ENCODE measurements at regions not wholly inside any gene's neighbourhood (a gene's known extent, or its start where the extent isn't known, plus 50 kb on each side); places are given as distances from the start of the nearest gene placed in this dataset.
"Not testable (repeated sequence)": the region's sequence is repeated elsewhere in the genome, so short reads cannot be mapped to it uniquely, and the experiment has no call there.

GRCh38 chr2:16726147-16726546, 60.5 kb upstream of the CYRIA start:
- no peak overlapping the region for H3K4me3 ChIP-seq
- no peak for DNase-seq (ENCODE audit: extremely low spot score in 2 of 2)
- no peak overlapping the region for H3K27ac ChIP-seq
- TF ChIP-seq POLR2AphosphoS5 (IDR thresholded peaks at IDR 0.05; ENCODE audit: insufficient read depth in 1 of 2, low read depth in 1 of 2) (no peak), POLR2A (IDR thresholded peaks at IDR 0.05) (no peak)
- TF ChIP-seq, protein P1, sequence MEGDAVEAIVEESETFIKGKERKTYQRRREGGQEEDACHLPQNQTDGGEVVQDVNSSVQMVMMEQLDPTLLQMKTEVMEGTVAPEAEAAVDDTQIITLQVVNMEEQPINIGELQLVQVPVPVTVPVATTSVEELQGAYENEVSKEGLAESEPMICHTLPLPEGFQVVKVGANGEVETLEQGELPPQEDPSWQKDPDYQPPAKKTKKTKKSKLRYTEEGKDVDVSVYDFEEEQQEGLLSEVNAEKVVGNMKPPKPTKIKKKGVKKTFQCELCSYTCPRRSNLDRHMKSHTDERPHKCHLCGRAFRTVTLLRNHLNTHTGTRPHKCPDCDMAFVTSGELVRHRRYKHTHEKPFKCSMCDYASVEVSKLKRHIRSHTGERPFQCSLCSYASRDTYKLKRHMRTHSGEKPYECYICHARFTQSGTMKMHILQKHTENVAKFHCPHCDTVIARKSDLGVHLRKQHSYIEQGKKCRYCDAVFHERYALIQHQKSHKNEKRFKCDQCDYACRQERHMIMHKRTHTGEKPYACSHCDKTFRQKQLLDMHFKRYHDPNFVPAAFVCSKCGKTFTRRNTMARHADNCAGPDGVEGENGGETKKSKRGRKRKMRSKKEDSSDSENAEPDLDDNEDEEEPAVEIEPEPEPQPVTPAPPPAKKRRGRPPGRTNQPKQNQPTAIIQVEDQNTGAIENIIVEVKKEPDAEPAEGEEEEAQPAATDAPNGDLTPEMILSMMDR (IDR thresholded peaks at IDR 0.05) = no peak
- H3K4me1 ChIP-seq = no peaks in the 10 kb centered on the region
- H3K27me3 ChIP-seq = no peaks in the 10 kb centered on the region
- intact Hi-C loops (cut with DNase I) = no loop called here
- no peaks in the 10 kb centered on the region for H3K9me3 ChIP-seq
- no peaks in the 10 kb centered on the region for H3K36me3 ChIP-seq

DNA sequence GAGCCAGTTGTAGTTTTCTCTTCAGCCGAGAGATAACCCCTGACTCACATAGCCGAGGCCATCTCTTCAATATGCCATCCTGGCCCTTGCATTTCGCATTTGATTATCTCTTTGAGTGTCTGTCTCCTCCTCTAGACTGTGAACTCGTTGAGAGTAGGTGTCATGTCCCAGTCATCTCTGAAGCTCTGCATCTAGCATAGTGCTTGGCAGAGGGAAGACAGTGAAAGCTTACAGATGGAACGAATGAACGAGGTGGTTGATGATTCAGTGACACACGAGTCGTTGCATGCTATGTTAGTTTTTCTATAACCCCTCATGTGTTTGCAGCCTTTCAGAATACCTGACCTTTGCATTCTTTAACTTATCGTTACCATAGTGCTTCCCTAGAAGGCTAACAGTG, 59.9 kb upstream of the CYRIA start:
- intact Hi-C loops (cut with DNase I) = no loop called here

GRCh38 chr2:16722677-16723076, 57.0 kb upstream of the CYRIA start:
- peak in 1 of 2 donors; percentile 14 for DNase-seq (ENCODE audit: extremely low spot score in 2 of 2)
- intact Hi-C loops (cut with DNase I) = no loop called here

More for the DNA sequence above, 59.9 kb upstream of the CYRIA start:
- Histone ChIP-seq H3K27me3 (no peaks in the 10 kb centered on the region), H3K4me3 (no peak overlapping the region), H3K27ac (no peak overlapping the region), H3K9me3 (no peaks in the 10 kb centered on the region), H3K4me1 (no peaks in the 10 kb centered on the region), H3K36me3 (no peaks in the 10 kb centered on the region)
- DNase-seq (ENCODE audit: extremely low spot score in 2 of 2) = no peak
- TF ChIP-seq POLR2AphosphoS5 (IDR thresholded peaks at IDR 0.05; ENCODE audit: insufficient read depth in 1 of 2, low read depth in 1 of 2) (no peak), POLR2A (IDR thresholded peaks at IDR 0.05) (no peak)
- TF ChIP-seq, protein P1 (IDR thresholded peaks at IDR 0.05) = no peak

DNA sequence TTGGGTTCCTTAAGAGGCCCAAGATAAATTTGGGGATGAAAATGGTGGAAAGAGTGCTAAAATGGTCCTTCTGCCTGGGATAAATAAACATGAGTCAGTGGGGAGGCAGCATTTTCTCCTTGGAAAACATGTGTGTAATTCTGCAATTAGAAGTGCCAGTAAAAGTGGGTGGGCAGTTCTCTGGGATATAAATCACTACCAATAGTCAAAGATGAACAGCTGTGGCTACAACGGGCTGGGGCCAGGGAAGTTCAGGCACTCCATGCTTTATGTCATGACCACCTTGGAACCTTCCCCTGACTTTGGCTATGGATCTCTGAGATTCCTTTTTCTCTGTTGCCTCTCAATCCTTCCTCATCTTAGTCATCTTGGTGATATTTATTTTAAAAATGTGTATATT, 56.5 kb upstream of the CYRIA start:
- intact Hi-C loops (cut with DNase I) = no loop called here
- H3K27ac ChIP-seq = no peak overlapping the region
- no peak for DNase-seq (ENCODE audit: extremely low spot score in 2 of 2)
- no peaks in the 10 kb centered on the region for H3K9me3 ChIP-seq
- H3K4me1 ChIP-seq = no peaks in the 10 kb centered on the region
- no peaks in the 10 kb centered on the region for H3K27me3 ChIP-seq
- TF ChIP-seq POLR2AphosphoS5 (IDR thresholded peaks at IDR 0.05; ENCODE audit: insufficient read depth in 1 of 2, low read depth in 1 of 2) (no peak), POLR2A (IDR thresholded peaks at IDR 0.05) (no peak)
- TF ChIP-seq, protein P1 (IDR thresholded peaks at IDR 0.05) = no peak
- H3K36me3 ChIP-seq = no peaks in the 10 kb centered on the region
- no peak overlapping the region for H3K4me3 ChIP-seq

More at GRCh38 chr2:16722677-16723076, 57.0 kb upstream of the CYRIA start:
- no peak overlapping the region for H3K4me3 ChIP-seq
- H3K4me1 ChIP-seq = no peaks in the 10 kb centered on the region
- TF ChIP-seq POLR2AphosphoS5 (IDR thresholded peaks at IDR 0.05; ENCODE audit: insufficient read depth in 1 of 2, low read depth in 1 of 2) (no peak), POLR2A (IDR thresholded peaks at IDR 0.05) (no peak)
- TF ChIP-seq, protein P1 (IDR thresholded peaks at IDR 0.05) = no peak
- no peaks in the 10 kb centered on the region for H3K36me3 ChIP-seq
- H3K9me3 ChIP-seq = no peaks in the 10 kb centered on the region
- peak overlapping the region; percentile 4 for H3K27ac ChIP-seq
- H3K27me3 ChIP-seq = no peaks in the 10 kb centered on the region

- intact Hi-C loops (cut with DNase I) = not testable (repeated sequence)
These were observed 55.9 kb upstream of the CYRIA start for GRCh38 chr2:16721529-16721928.

GRCh38 chr2:16720737-16721136, 55.1 kb upstream of the CYRIA start:
- H3K27ac ChIP-seq; DNase-seq (ENCODE audit: extremely low spot score in 2 of 2); H3K27me3 ChIP-seq; H3K4me1 ChIP-seq; H3K4me3 ChIP-seq; H3K9me3 ChIP-seq; H3K36me3 ChIP-seq; intact Hi-C loops (cut with DNase I): not testable (repeated sequence)

More at GRCh38 chr2:16721529-16721928, 55.9 kb upstream of the CYRIA start:
- H3K9me3 ChIP-seq; H3K36me3 ChIP-seq; H3K4me1 ChIP-seq; H3K27me3 ChIP-seq; H3K4me3 ChIP-seq; DNase-seq (ENCODE audit: extremely low spot score in 2 of 2); H3K27ac ChIP-seq: not testable (repeated sequence)
